ENCODE measurements at regions not wholly inside any gene's neighbourhood (a gene's known extent, or its start where the extent isn't known, plus 50 kb on each side); places are given as distances from the start of the nearest gene placed in this dataset.

GRCh38 chr5:105752801-105753200, 1917.9 kb downstream of the EFNA5 start:
- H3K4me3 ChIP-seq = no peak overlapping the region
- WGBS, 3 donors = 84 to 94% (median 89%) methylated on average over 3 of the region's 3 CpGs
- intact Hi-C loops (cut with DNase I) = no loop called here
- H3K4me1 ChIP-seq = no peaks in the 10 kb centered on the region
- no peaks in the 10 kb centered on the region for H3K27me3 ChIP-seq (ENCODE audit: insufficient read depth in 3 of 3, low read length in 2 of 3)
- ATAC-seq = no peak
- TF ChIP-seq CTCF (IDR thresholded peaks at IDR 0.05) = no peak
- no peaks in the 10 kb centered on the region for H3K36me3 ChIP-seq (ENCODE audit: insufficient read depth in 1 of 2, low read depth in 1 of 2)
- H3K9me3 ChIP-seq = no peaks in the 10 kb centered on the region
- DNase-seq = no peak
- H3K27ac ChIP-seq = no peak overlapping the region

GRCh38 chr5:105751908-105752307, 1918.8 kb downstream of the EFNA5 start:
- intact Hi-C loops (cut with DNase I) = no loop called here
- no peak overlapping the region for H3K27ac ChIP-seq
- H3K9me3 ChIP-seq = no peaks in the 10 kb centered on the region
- DNase-seq (no peak), ATAC-seq (no peak)
- no peaks in the 10 kb centered on the region for H3K4me1 ChIP-seq
- H3K4me3 ChIP-seq = no peak overlapping the region
- no peaks in the 10 kb centered on the region for H3K36me3 ChIP-seq (ENCODE audit: insufficient read depth in 1 of 2, low read depth in 1 of 2)
- TF ChIP-seq CTCF (IDR thresholded peaks at IDR 0.05) = no peak
- H3K27me3 ChIP-seq (ENCODE audit: insufficient read depth in 3 of 3, low read length in 2 of 3) = no peaks in the 10 kb centered on the region

GRCh38 chr5:105745111-105745510, 1925.6 kb downstream of the EFNA5 start:
- Histone ChIP-seq H3K9me3 (no peaks in the 10 kb centered on the region), H3K4me3 (no peak overlapping the region), H3K27ac (no peak overlapping the region), H3K27me3 (ENCODE audit: insufficient read depth in 3 of 3, low read length in 2 of 3) (no peaks in the 10 kb centered on the region), H3K4me1 (no peaks in the 10 kb centered on the region), H3K36me3 (ENCODE audit: insufficient read depth in 1 of 2, low read depth in 1 of 2) (no peaks in the 10 kb centered on the region)
- no peak for TF ChIP-seq CTCF (IDR thresholded peaks at IDR 0.05)
- no peak for DNase-seq
- intact Hi-C loops (cut with DNase I) = no loop called here
- no peak for ATAC-seq

GRCh38 chr5:105740242-105740641, 1930.5 kb downstream of the EFNA5 start:
- 69 to 78% (median 78%) methylated on average over 3 of the region's 3 CpGs for WGBS, 3 donors
- H3K4me3 ChIP-seq = no peak overlapping the region
- DNase-seq = no peak

More at GRCh38 chr5:105740242-105740641, 1930.5 kb downstream of the EFNA5 start:
- no peaks in the 10 kb centered on the region for H3K27me3 ChIP-seq (ENCODE audit: insufficient read depth in 3 of 3, low read length in 2 of 3)
- H3K36me3 ChIP-seq (ENCODE audit: insufficient read depth in 1 of 2, low read depth in 1 of 2) = no peaks in the 10 kb centered on the region
- no peak for TF ChIP-seq CTCF (IDR thresholded peaks at IDR 0.05)
- ATAC-seq = no peak
- H3K4me1 ChIP-seq = no peaks in the 10 kb centered on the region
- no peak overlapping the region for H3K27ac ChIP-seq
- H3K9me3 ChIP-seq = no peaks in the 10 kb centered on the region
- intact Hi-C loops (cut with DNase I) = no loop called here
